NB4 (cell line): ENCODE measurements at regions not wholly inside any gene's neighbourhood (a gene's known extent, or its start where the extent isn't known, plus 50 kb on each side); places are given as distances from the start of the nearest gene placed in this dataset.

Experiments used
- DNase-seq: peaks from one replicate; pipeline ENCODE4 v3.0.0; 2010; ENCODE audit warnings: low read depth
- H3K4me3 ChIP-seq: one replicate; pipeline ENCODE4 v1.5.1; 2011; ENCODE audit warnings: mild to moderate bottlenecking, low read depth, low read length, moderate library complexity
- MAX ChIP-seq: IDR thresholded peaks from 2 replicates; pipeline ENCODE4 v1.6.1; 2011; ENCODE audit warnings: low read depth, low read length
- MYC ChIP-seq: IDR thresholded peaks from 2 replicates; pipeline ENCODE4 v1.6.1; 2011; ENCODE audit warnings: low read depth, low read length
- POLR2A ChIP-seq: IDR thresholded peaks from 2 replicates; pipeline ENCODE4 v1.6.1; 2011; ENCODE audit warnings: mild to moderate bottlenecking; ENCODE audit not compliant: insufficient read length; ENCODE audit errors: extremely low read depth
- TF ChIP-seq, protein P1 (sequence below): IDR thresholded peaks from one replicate; pipeline ENCODE4 v1.5.1; 2012; ENCODE audit warnings: low read depth, low read length

DNA sequence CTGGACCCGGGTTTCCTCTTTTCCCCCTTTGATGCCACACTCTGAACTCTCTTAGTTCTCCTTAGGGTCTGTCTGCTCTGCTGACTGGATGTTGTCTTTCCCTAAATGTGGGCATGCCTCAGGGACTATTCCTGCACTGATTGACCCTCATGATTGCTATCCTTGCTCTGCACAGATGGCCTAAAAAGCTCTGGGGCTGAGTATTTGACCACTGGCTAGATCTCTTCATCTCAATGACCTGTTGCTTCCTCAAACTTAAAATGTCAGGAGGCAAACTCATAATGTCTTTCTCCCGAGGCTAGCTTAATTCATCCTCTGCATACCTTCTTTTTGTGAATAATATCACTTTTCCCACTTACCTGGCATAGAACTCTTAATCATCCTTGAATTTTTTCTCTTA lies 157.4 kb downstream of the GATB start:
- DNase-seq = no peak
- TF ChIP-seq, protein P1, sequence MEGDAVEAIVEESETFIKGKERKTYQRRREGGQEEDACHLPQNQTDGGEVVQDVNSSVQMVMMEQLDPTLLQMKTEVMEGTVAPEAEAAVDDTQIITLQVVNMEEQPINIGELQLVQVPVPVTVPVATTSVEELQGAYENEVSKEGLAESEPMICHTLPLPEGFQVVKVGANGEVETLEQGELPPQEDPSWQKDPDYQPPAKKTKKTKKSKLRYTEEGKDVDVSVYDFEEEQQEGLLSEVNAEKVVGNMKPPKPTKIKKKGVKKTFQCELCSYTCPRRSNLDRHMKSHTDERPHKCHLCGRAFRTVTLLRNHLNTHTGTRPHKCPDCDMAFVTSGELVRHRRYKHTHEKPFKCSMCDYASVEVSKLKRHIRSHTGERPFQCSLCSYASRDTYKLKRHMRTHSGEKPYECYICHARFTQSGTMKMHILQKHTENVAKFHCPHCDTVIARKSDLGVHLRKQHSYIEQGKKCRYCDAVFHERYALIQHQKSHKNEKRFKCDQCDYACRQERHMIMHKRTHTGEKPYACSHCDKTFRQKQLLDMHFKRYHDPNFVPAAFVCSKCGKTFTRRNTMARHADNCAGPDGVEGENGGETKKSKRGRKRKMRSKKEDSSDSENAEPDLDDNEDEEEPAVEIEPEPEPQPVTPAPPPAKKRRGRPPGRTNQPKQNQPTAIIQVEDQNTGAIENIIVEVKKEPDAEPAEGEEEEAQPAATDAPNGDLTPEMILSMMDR = no peak
- TF ChIP-seq MAX = no peak
- no peak for TF ChIP-seq MYC
- no peak for TF ChIP-seq POLR2A
- no peak overlapping the region for H3K4me3 ChIP-seq

GRCh38 chr4:151604238-151604637 lies 156.6 kb downstream of the GATB start:
- DNase-seq = peak; percentile 22

DNA sequence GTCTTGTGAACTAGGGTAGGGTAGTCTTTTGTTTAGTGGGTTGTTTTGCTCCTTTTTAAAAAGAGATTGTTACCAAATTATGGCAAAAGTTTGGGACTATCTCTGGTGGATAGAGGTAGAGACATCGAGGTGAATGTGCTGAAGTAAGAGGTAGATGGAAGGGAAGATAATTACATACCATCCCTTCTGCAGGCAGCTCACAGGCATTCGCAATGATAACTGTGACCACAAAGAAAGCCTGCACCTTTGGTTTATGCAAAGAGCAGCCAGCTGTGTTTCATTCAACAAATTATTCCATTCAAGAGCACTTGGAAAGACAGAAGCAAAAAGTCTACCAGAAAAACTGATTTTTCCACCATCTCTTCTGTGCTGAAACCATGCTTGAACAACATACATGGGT lies 155.6 kb downstream of the GATB start:
- H3K4me3 ChIP-seq = no peak overlapping the region
- no peak for DNase-seq
- TF ChIP-seq POLR2A = no peak
- no peak for TF ChIP-seq MYC
- TF ChIP-seq, protein P1 = no peak
- TF ChIP-seq MAX = no peak

More at GRCh38 chr4:151604238-151604637, 156.6 kb downstream of the GATB start:
- H3K4me3 ChIP-seq = no peak overlapping the region
- TF ChIP-seq, protein P1 = peak; percentile 10
- no peak for TF ChIP-seq MAX

GRCh38 chr4:151606061-151606460 lies 154.7 kb downstream of the GATB start:
- H3K4me3 ChIP-seq = no peak overlapping the region
- no peak for TF ChIP-seq MAX
- TF ChIP-seq POLR2A = no peak
- TF ChIP-seq, protein P1 = no peak
- TF ChIP-seq MYC = no peak
- no peak for DNase-seq

DNA sequence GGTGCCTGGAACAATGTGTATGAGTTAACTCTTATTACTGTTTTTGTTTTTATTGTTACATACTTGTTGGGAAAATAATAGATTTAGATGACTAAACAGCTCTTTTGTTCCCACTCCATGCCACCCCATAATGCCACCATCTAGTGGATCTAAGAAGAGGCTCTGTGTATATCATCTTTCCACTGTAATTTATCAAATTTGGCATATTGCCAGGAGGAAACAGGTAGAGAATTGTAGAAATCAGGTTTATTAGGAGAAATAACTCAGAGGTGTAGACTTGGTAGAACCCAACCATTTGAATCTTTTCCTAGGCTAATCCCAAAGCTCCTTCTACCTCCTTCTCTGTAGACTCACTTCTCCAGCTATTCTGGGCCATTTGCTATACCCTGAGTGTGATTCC lies 150.6 kb downstream of the GATB start:
- TF ChIP-seq MAX (no peak), POLR2A (no peak), MYC (no peak)
- TF ChIP-seq, protein P1 = no peak
- no peak for DNase-seq
- no peak overlapping the region for H3K4me3 ChIP-seq

GRCh38 chr4:151611960-151612359 lies 148.8 kb downstream of the GATB start:
- no peak overlapping the region for H3K4me3 ChIP-seq
- no peak for DNase-seq
- TF ChIP-seq, protein P1 = no peak
- TF ChIP-seq MAX (no peak), POLR2A (no peak), MYC (no peak)
